ENCODE measurements at regions not wholly inside any gene's neighbourhood (a gene's known extent, or its start where the extent isn't known, plus 50 kb on each side); places are given as distances from the start of the nearest gene placed in this dataset.

- Histone ChIP-seq H3K36me3 (ENCODE audit: insufficient read depth, low read length) (no peaks in the 10 kb centered on the region), H3K4me1 (ENCODE audit: insufficient read depth, low read length, poor library complexity, severe bottlenecking) (no peaks in the 10 kb centered on the region), H4K20me1 (ENCODE audit: insufficient read depth, low read length, poor library complexity, severe bottlenecking) (no peaks in the 10 kb centered on the region), H3K79me2 (ENCODE audit: insufficient read depth, low read length) (no peaks in the 10 kb centered on the region), H3F3A (ENCODE audit: low read depth) (no peaks in the 10 kb centered on the region), H3K4me3 (ENCODE audit: low read length, poor library complexity, severe bottlenecking) (no peak overlapping the region), H3K27me3 (ENCODE audit: insufficient read depth, low read length, poor library complexity, severe bottlenecking) (no peaks in the 10 kb centered on the region), H3K9ac (ENCODE audit: low read depth, low read length, poor library complexity, severe bottlenecking) (no peak overlapping the region), H3K9me2 (replicated peaks; ENCODE audit: low read depth, low read length) (no peaks in the 10 kb centered on the region), H3K9me3 (ENCODE audit: insufficient read depth, low read depth, low read length) (no peaks in the 10 kb centered on the region), H2AFZ (ENCODE audit: low read length) (no peak overlapping the region), H3K4me2 (ENCODE audit: low read depth, low read length, poor library complexity, severe bottlenecking) (no peak overlapping the region)
- no peak for TF ChIP-seq EZH2phosphoT487 (IDR thresholded peaks at IDR 0.05; ENCODE audit: borderline replicate concordance)
- no peak for TF ChIP-seq CTCF (conservative IDR thresholded peaks at IDR 0.05; ENCODE audit: low read length)
These were observed 125.2 kb upstream of the DSCAM start for GRCh38 chr21:40972151-40972550.

- Histone ChIP-seq H3K79me2 (ENCODE audit: insufficient read depth, low read length) (no peaks in the 10 kb centered on the region), H3K9ac (ENCODE audit: low read depth, low read length, poor library complexity, severe bottlenecking) (no peak overlapping the region), H3K36me3 (ENCODE audit: insufficient read depth, low read length) (no peaks in the 10 kb centered on the region), H4K20me1 (ENCODE audit: insufficient read depth, low read length, poor library complexity, severe bottlenecking) (no peaks in the 10 kb centered on the region), H3K27me3 (ENCODE audit: insufficient read depth, low read length, poor library complexity, severe bottlenecking) (no peaks in the 10 kb centered on the region), H3K4me2 (ENCODE audit: low read depth, low read length, poor library complexity, severe bottlenecking) (no peak overlapping the region), H3K4me3 (ENCODE audit: low read length, poor library complexity, severe bottlenecking) (no peak overlapping the region), H3K9me2 (replicated peaks; ENCODE audit: low read depth, low read length) (no peaks in the 10 kb centered on the region), H3F3A (ENCODE audit: low read depth) (no peaks in the 10 kb centered on the region), H3K4me1 (ENCODE audit: insufficient read depth, low read length, poor library complexity, severe bottlenecking) (no peaks in the 10 kb centered on the region), H2AFZ (ENCODE audit: low read length) (no peak overlapping the region), H3K9me3 (ENCODE audit: insufficient read depth, low read depth, low read length) (0 out of 2 replicates have a peak, but pooled peaks cover under 1% of the 10 kb centered on the region)
- TF ChIP-seq CTCF (conservative IDR thresholded peaks at IDR 0.05; ENCODE audit: low read length) (no peak), EZH2phosphoT487 (IDR thresholded peaks at IDR 0.05; ENCODE audit: borderline replicate concordance) (no peak)
These were observed 129.5 kb upstream of the DSCAM start for GRCh38 chr21:40976198-40977109.

GRCh38 chr21:40985370-40985769, 138.4 kb upstream of the DSCAM start:
- Histone ChIP-seq H3K27me3 (ENCODE audit: insufficient read depth, low read length, poor library complexity, severe bottlenecking) (no peaks in the 10 kb centered on the region), H3K4me3 (ENCODE audit: low read length, poor library complexity, severe bottlenecking) (no peak overlapping the region), H3K9me3 (ENCODE audit: insufficient read depth, low read depth, low read length) (peaks cover 4% of the 10 kb centered on the region; the same call in 1 of the 2 replicates), H4K20me1 (ENCODE audit: insufficient read depth, low read length, poor library complexity, severe bottlenecking) (no peaks in the 10 kb centered on the region), H3K36me3 (ENCODE audit: insufficient read depth, low read length) (no peaks in the 10 kb centered on the region), H3K9me2 (replicated peaks; ENCODE audit: low read depth, low read length) (no peaks in the 10 kb centered on the region), H3K4me2 (ENCODE audit: low read depth, low read length, poor library complexity, severe bottlenecking) (no peak overlapping the region), H3K9ac (ENCODE audit: low read depth, low read length, poor library complexity, severe bottlenecking) (no peak overlapping the region), H3K79me2 (ENCODE audit: insufficient read depth, low read length) (no peaks in the 10 kb centered on the region), H3F3A (ENCODE audit: low read depth) (no peaks in the 10 kb centered on the region), H2AFZ (ENCODE audit: low read length) (no peak overlapping the region), H3K4me1 (ENCODE audit: insufficient read depth, low read length, poor library complexity, severe bottlenecking) (no peaks in the 10 kb centered on the region)
- TF ChIP-seq CTCF (conservative IDR thresholded peaks at IDR 0.05; ENCODE audit: low read length) (no peak), EZH2phosphoT487 (IDR thresholded peaks at IDR 0.05; ENCODE audit: borderline replicate concordance) (no peak)
